ENCODE measurements at regions not wholly inside any gene's neighbourhood (a gene's known extent, or its start where the extent isn't known, plus 50 kb on each side); places are given as distances from the start of the nearest gene placed in this dataset.

- no peak for TF ChIP-seq POLR2A (IDR thresholded peaks at IDR 0.05)
- no peak for TF ChIP-seq CTCF (IDR thresholded peaks at IDR 0.05 in 8 of 11, conservative IDR thresholded peaks at IDR 0.05 in 3 of 11)
These were observed 729.9 kb upstream of the GYPC start for GRCh38 chr2:125925891-125926546.

Measured in spleen (tissue), 7 donors.